ENCODE measurements at regions not wholly inside any gene's neighbourhood (a gene's known extent, or its start where the extent isn't known, plus 50 kb on each side); places are given as distances from the start of the nearest gene placed in this dataset.

GRCh38 chr13:40452741-40453334 is 213.6 kb downstream of the FOXO1 start:
- no peak overlapping the region for H3K4me3 Mint-ChIP-seq
- TF ChIP-seq, protein P1, sequence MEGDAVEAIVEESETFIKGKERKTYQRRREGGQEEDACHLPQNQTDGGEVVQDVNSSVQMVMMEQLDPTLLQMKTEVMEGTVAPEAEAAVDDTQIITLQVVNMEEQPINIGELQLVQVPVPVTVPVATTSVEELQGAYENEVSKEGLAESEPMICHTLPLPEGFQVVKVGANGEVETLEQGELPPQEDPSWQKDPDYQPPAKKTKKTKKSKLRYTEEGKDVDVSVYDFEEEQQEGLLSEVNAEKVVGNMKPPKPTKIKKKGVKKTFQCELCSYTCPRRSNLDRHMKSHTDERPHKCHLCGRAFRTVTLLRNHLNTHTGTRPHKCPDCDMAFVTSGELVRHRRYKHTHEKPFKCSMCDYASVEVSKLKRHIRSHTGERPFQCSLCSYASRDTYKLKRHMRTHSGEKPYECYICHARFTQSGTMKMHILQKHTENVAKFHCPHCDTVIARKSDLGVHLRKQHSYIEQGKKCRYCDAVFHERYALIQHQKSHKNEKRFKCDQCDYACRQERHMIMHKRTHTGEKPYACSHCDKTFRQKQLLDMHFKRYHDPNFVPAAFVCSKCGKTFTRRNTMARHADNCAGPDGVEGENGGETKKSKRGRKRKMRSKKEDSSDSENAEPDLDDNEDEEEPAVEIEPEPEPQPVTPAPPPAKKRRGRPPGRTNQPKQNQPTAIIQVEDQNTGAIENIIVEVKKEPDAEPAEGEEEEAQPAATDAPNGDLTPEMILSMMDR (conservative IDR thresholded peaks at IDR 0.05): no peak

DNA sequence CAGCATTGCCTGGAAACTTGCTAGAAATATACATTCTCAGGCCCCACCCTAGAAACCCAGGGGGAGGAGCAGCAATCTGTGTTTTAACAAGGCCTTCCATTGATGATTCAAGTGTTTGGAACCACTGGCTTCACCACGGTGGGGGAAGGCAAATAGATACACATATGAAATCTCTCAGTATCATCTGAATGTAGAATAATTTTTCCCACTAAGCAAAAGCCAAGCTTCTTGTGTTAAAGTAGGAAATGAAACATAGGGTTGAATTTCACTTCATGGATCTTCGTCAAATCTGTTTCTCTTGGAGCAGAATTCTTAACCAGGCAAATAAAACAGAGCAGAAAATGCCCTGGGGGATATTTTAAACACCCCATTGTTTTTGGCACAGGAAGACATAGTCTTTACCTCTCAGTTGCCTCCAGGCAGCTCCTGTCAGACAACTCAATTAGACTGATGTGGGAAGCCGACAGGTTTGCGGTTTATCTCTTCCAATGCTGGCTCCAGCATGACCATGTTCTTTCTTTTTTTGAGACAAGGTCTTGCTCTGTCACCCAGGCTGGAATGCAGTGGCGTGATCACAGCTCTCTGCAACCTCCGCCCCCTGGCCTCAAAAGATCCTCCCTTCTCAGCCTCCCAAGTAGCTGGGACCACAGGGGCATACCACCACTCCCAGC is 213.0 kb downstream of the FOXO1 start:
- DNase-seq (ENCODE audit: low read depth, low spot score): no peak
- peaks cover 21% of the 10 kb centered on the region for H3K4me1 Mint-ChIP-seq
- H3K9me3 Mint-ChIP-seq: peaks cover 4% of the 10 kb centered on the region
- no peaks in the 10 kb centered on the region for H3K27me3 Mint-ChIP-seq (ENCODE audit: low read depth)
- TF ChIP-seq, protein P1 (conservative IDR thresholded peaks at IDR 0.05): no peak
- no peak overlapping the region for H3K4me3 Mint-ChIP-seq
- H3K36me3 Mint-ChIP-seq (ENCODE audit: low read depth): peaks cover 5% of the 10 kb centered on the region
- H3K27ac Mint-ChIP-seq (ENCODE audit: unreplicated experiment): no peak overlapping the region

More at GRCh38 chr13:40452741-40453334, 213.6 kb downstream of the FOXO1 start:
- no peaks in the 10 kb centered on the region for H3K27me3 Mint-ChIP-seq (ENCODE audit: low read depth)
- H3K27ac Mint-ChIP-seq (ENCODE audit: unreplicated experiment): peak overlapping the region; percentile 59
- H3K36me3 Mint-ChIP-seq (ENCODE audit: low read depth): peaks cover 5% of the 10 kb centered on the region
- peaks cover 20% of the 10 kb centered on the region for H3K4me1 Mint-ChIP-seq
- no peak for DNase-seq (ENCODE audit: low read depth, low spot score)
- peaks cover 6% of the 10 kb centered on the region for H3K9me3 Mint-ChIP-seq

GRCh38 chr13:40456397-40456953 is 210.0 kb downstream of the FOXO1 start:
- DNase-seq (ENCODE audit: low read depth, low spot score): no peak
- no peaks in the 10 kb centered on the region for H3K27me3 Mint-ChIP-seq (ENCODE audit: low read depth)

DNA sequence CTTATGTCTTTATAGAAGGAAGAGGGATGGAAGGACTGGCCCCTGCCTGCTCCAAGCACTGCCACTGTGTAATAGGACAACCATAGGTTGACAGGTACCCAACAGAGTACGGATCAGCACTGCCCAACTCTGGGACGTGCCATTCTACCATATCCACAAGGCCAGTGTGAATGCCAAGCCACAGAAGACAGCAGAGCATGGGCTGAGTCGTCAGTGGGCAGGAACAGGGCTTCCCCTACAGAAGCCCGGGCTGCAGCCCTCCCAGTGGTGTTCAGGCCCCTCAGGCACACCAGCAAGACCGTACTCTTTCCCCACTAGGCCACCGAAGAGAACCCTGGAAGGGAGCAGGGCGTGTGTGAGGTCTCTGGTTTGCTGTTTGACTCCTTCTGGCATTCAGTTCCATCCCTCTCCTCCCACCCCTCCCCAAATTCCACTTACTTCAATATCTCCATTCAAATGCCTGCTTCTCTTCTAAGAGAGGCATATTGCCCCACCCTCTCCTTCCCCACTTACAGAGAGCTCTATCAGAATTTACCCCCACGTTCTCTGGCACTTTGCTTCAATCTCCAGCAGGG is 209.4 kb downstream of the FOXO1 start:
- no peak overlapping the region for H3K4me3 Mint-ChIP-seq
- H3K27me3 Mint-ChIP-seq (ENCODE audit: low read depth): no peaks in the 10 kb centered on the region
- TF ChIP-seq, protein P1 (conservative IDR thresholded peaks at IDR 0.05): no peak
- no peaks in the 10 kb centered on the region for H3K36me3 Mint-ChIP-seq (ENCODE audit: low read depth)
- no peaks in the 10 kb centered on the region for H3K9me3 Mint-ChIP-seq
- no peak overlapping the region for H3K27ac Mint-ChIP-seq (ENCODE audit: unreplicated experiment)
- peaks cover 24% of the 10 kb centered on the region for H3K4me1 Mint-ChIP-seq
- DNase-seq (ENCODE audit: low read depth, low spot score): no peak

More at GRCh38 chr13:40456397-40456953, 210.0 kb downstream of the FOXO1 start:
- Mint-ChIP-seq H3K4me1 (peaks cover 24% of the 10 kb centered on the region), H3K4me3 (no peak overlapping the region), H3K27ac (ENCODE audit: unreplicated experiment) (no peak overlapping the region), H3K9me3 (no peaks in the 10 kb centered on the region), H3K36me3 (ENCODE audit: low read depth) (no peaks in the 10 kb centered on the region)
- TF ChIP-seq, protein P1 (conservative IDR thresholded peaks at IDR 0.05): no peak

GRCh38 chr13:40457929-40458719 is 208.3 kb downstream of the FOXO1 start:
- no peak for DNase-seq (ENCODE audit: low read depth, low spot score)

More at GRCh38 chr13:40457929-40458719, 208.3 kb downstream of the FOXO1 start:
- Mint-ChIP-seq H3K27ac (ENCODE audit: unreplicated experiment) (no peak overlapping the region), H3K4me3 (no peak overlapping the region), H3K4me1 (peaks cover 16% of the 10 kb centered on the region), H3K9me3 (no peaks in the 10 kb centered on the region), H3K27me3 (ENCODE audit: low read depth) (no peaks in the 10 kb centered on the region), H3K36me3 (ENCODE audit: low read depth) (no peaks in the 10 kb centered on the region)
- TF ChIP-seq, protein P1 (conservative IDR thresholded peaks at IDR 0.05): no peak

Measured in neural crest cell (in vitro differentiated cells).